PC-3 (cell line): ENCODE measurements at regions not wholly inside any gene's neighbourhood (a gene's known extent, or its start where the extent isn't known, plus 50 kb on each side); places are given as distances from the start of the nearest gene placed in this dataset.

Experiments
- ATAC-seq: fragments of 200-7000 bp; cut with Tn5 transposase; 2 replicates; pipeline ENCODE4 v1.9.1; 2020; ENCODE audit warnings: mild to moderate bottlenecking, moderate library complexity
- BruUV-seq: library from RNA; stranded (reverse); fragments of 400-500 nt; replicated peaks from 2 replicates; lab custom pipeline; 2021; lab: Mats Ljungman, UMichigan
- CTCF ChIA-PET: fragments of 300-600 bp; sonication (Branson Sonifier 250); formaldehyde crosslinking; loops from one replicate; lab custom pipeline; 2022; ENCODE audit warnings: antibody characterized with exemption; lab: Charles Lee
- POLR2A ChIA-PET: fragments of 300-600 bp; sonication (Branson Sonifier 250); formaldehyde crosslinking; loops from one replicate; lab custom pipeline; 2022; ENCODE audit warnings: antibody characterized with exemption; ENCODE audit not compliant: unreplicated experiment; lab: Charles Lee
- DNase-seq: peaks from one replicate; pipeline ENCODE4 v3.0.0-alpha.2; 2015
- H2AFZ ChIP-seq: fragments of 300-600 bp; sonication (generic); 2 replicates; pipeline ENCODE4 v1.6.0; 2016; ENCODE audit warnings: antibody characterized with exemption, low read length
- H3F3A ChIP-seq: fragments of 300-600 bp; sonication (generic); one replicate; pipeline ENCODE4 v1.6.0; 2017; ENCODE audit warnings: antibody characterized with exemption, low read length, control low read depth, mild to moderate bottlenecking; ENCODE audit not compliant: unreplicated experiment
- H3K27ac ChIP-seq: fragments of 300-600 bp; sonication (generic); 2 replicates; pipeline ENCODE4 v1.5.1; 2016; ENCODE audit warnings: mild to moderate bottlenecking, low read length
- H3K27me3 ChIP-seq: fragments of 300-600 bp; sonication (generic); 2 replicates; pipeline ENCODE4 v1.6.1; 2016; ENCODE audit warnings: low read length, mixed read lengths
- H3K36me3 ChIP-seq: fragments of 300-600 bp; sonication (generic); 2 replicates; pipeline ENCODE4 v1.6.1; 2016; ENCODE audit warnings: low read depth, mixed run types, low read length, mixed read lengths
- H3K4me1 ChIP-seq: fragments of 300-600 bp; sonication (generic); 2 replicates; pipeline ENCODE4 v1.5.1; 2016; ENCODE audit warnings: low read length; ENCODE audit not compliant: insufficient read depth
- H3K4me2 ChIP-seq: fragments of 300-600 bp; sonication (generic); 2 replicates; pipeline ENCODE4 v1.6.0; 2016; ENCODE audit warnings: low read length
- H3K4me3 ChIP-seq: fragments of 300-600 bp; sonication (generic); 2 replicates; pipeline ENCODE4 v1.5.1; 2016; ENCODE audit warnings: mild to moderate bottlenecking, low read length, mixed read lengths
- H3K79me2 ChIP-seq: fragments of 300-600 bp; sonication (generic); 2 replicates; pipeline ENCODE4 v1.6.1; 2017; ENCODE audit warnings: low read length, mixed read lengths
- H3K9ac ChIP-seq: fragments of 300-600 bp; sonication (generic); 2 replicates; pipeline ENCODE4 v1.6.0; 2016; ENCODE audit warnings: mild to moderate bottlenecking, low read length
- H3K9me2 ChIP-seq: fragments of 300-600 bp; sonication (generic); replicated peaks from 2 replicates; pipeline ENCODE4 v1.6.1; 2016; ENCODE audit warnings: mixed run types, low read length, mixed read lengths
- H3K9me3 ChIP-seq: fragments of 300-600 bp; sonication (generic); 2 replicates; pipeline ENCODE4 v1.6.1; 2016; ENCODE audit warnings: low read length, mixed read lengths
- H4K20me1 ChIP-seq: fragments of 300-600 bp; sonication (generic); 2 replicates; pipeline ENCODE4 v1.6.1; 2016; ENCODE audit warnings: low read length, mixed read lengths
- EZH2 ChIP-seq: fragments of 300-600 bp; sonication (generic); IDR thresholded peaks from one replicate; pipeline ENCODE4 v1.6.1; 2017; ENCODE audit warnings: antibody characterized with exemption, mild to moderate bottlenecking, low read length; ENCODE audit not compliant: unreplicated experiment
- EZH2phosphoT487 ChIP-seq: fragments of 300-600 bp; sonication (generic); IDR thresholded peaks from 2 replicates; pipeline ENCODE4 v1.6.1; 2018; ENCODE audit warnings: mild to moderate bottlenecking, antibody characterized with exemption, low read length, borderline replicate concordance
- intact Hi-C: fragments of 100-400 bp; cut with micrococcal nuclease; formaldehyde crosslinking; loops from 2 replicates; pipeline ENCODE4 v1.9.0; 2023
- TF ChIP-seq, protein P1 (sequence below): fragments of 300-600 bp; sonication (generic); conservative IDR thresholded peaks from 2 replicates; pipeline ENCODE4 v1.5.1; 2017; ENCODE audit warnings: antibody characterized with exemption, low read depth, mild to moderate bottlenecking, low read length

DNA sequence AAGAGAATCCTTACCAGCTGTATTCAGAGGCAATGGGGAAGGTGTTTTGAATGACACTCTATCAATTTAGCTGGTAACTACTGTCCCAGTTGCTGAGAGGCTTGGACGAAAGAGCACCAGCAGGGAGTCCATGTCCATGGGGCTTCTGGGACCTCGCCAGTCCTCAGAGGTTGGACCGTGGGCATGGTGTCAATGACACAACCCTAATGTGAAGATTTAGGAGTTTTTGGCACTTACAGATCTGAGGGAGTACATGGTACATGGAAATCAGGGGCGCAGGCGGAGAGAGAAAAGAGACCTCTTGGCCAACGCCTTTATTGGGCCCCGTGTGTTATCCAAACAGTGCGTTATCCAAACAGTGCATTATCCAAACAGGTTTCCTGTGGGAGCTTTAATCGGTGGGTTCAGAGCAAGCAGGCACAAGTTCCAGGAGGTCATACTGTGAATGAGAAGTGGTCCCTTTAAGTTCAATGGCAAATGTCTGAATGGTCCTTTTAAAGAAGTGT is 169.1 kb upstream of the B3GAT1 start:
- Histone ChIP-seq H3K79me2 (no peaks in the 10 kb centered on the region), H3K9me3 (no peaks in the 10 kb centered on the region), H2AFZ (no peak overlapping the region), H3K27me3 (peaks cover 25% of the 10 kb centered on the region), H3K9me2 (no peaks in the 10 kb centered on the region), H3F3A (no peaks in the 10 kb centered on the region), H3K4me2 (no peak overlapping the region), H3K4me3 (no peak overlapping the region), H4K20me1 (no peaks in the 10 kb centered on the region), H3K4me1 (no peaks in the 10 kb centered on the region), H3K36me3 (no peaks in the 10 kb centered on the region), H3K27ac (no peak overlapping the region), H3K9ac (no peak overlapping the region)
- CTCF ChIA-PET: no interaction called here
- ATAC-seq (no peak), DNase-seq (no peak)
- BruUV-seq: no TSS peak
- intact Hi-C loops: no loop called here
- TF ChIP-seq EZH2 (no peak), EZH2phosphoT487 (no peak)
- TF ChIP-seq, protein P1, sequence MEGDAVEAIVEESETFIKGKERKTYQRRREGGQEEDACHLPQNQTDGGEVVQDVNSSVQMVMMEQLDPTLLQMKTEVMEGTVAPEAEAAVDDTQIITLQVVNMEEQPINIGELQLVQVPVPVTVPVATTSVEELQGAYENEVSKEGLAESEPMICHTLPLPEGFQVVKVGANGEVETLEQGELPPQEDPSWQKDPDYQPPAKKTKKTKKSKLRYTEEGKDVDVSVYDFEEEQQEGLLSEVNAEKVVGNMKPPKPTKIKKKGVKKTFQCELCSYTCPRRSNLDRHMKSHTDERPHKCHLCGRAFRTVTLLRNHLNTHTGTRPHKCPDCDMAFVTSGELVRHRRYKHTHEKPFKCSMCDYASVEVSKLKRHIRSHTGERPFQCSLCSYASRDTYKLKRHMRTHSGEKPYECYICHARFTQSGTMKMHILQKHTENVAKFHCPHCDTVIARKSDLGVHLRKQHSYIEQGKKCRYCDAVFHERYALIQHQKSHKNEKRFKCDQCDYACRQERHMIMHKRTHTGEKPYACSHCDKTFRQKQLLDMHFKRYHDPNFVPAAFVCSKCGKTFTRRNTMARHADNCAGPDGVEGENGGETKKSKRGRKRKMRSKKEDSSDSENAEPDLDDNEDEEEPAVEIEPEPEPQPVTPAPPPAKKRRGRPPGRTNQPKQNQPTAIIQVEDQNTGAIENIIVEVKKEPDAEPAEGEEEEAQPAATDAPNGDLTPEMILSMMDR: no peak
- POLR2A ChIA-PET: no interaction called here

DNA sequence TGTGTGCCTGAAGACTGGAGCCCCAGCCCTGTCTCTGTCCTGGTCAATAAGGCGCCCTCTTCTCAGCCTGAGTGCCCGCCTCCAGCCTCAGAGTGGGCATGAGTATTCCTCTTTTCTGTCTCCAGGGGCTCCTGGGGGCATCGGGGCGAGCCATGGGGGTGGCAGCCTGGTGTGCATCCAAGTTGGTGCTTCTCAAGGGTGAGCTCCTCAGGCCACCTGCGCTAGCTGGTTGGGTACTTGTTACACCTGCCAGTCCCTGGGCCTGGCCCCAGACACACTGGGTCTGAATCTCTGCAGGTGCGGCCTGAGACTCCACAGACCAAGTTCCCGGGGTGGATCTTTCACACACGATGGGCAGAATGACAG is 168.6 kb upstream of the B3GAT1 start:
- H3K27me3 ChIP-seq: peaks cover 31% of the 10 kb centered on the region
- ATAC-seq (no peak), DNase-seq (no peak)
- H3K9me2 ChIP-seq: no peaks in the 10 kb centered on the region
- intact Hi-C loops: no loop called here
- TF ChIP-seq EZH2phosphoT487 (no peak), EZH2 (no peak)
- TF ChIP-seq, protein P1: no peak
- no peaks in the 10 kb centered on the region for H3K79me2 ChIP-seq
- no peak overlapping the region for H3K4me3 ChIP-seq
- no peak overlapping the region for H2AFZ ChIP-seq
- H3K36me3 ChIP-seq: no peaks in the 10 kb centered on the region
- no peaks in the 10 kb centered on the region for H3K9me3 ChIP-seq
- H3K4me1 ChIP-seq: no peaks in the 10 kb centered on the region
- H3K4me2 ChIP-seq: no peak overlapping the region
- H4K20me1 ChIP-seq: no peaks in the 10 kb centered on the region
- H3K27ac ChIP-seq: no peak overlapping the region
- POLR2A ChIA-PET: no interaction called here
- CTCF ChIA-PET: no interaction called here
- H3K9ac ChIP-seq: no peak overlapping the region
- H3F3A ChIP-seq: no peaks in the 10 kb centered on the region
- no TSS peak for BruUV-seq

DNA sequence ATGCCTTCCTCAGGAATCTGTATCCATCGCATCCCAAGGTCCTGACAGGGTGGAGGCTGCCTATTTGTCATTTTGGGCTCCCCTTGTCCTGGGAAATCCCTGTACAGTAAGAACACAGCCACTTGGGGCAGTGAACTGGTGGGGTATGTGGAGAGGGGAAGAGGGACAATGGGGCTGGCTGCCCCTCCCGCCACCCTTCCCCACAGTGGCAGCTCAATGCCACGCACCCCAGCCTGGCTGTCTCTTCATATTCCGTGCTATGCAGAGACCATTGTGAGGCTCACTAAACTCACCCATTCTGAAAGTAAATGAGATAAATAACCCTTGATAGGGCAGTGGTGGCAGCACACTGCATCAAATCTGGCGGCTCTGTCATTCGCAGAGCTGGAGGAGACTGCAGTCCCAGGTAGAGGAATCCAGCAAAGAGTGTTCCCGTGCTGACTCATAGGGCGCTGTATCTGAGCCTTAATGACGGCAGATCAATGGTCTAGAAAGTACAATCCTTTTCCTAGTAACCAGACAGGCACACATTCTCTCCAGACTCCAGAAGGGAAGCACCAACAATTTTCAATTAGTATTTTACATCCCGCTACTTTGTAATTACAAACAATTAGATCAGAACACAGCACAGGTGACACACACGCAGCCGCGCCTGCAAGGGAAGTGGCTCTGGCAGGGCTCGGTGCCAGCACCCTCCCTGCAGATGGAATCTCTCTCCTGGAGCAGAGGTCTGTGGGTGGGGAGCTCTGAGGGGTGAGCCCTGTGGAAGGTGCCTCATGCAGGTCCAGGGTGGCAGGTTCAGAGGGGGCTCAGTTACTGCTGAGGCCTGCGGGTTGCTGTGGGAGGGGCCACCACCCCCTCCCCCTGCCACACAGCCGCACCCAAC is 167.9 kb upstream of the B3GAT1 start:
- ATAC-seq (no peak), DNase-seq (no peak)
- Histone ChIP-seq H3K4me2 (no peak overlapping the region), H3K27ac (no peak overlapping the region), H3K9ac (no peak overlapping the region), H3K4me1 (no peaks in the 10 kb centered on the region), H3F3A (no peaks in the 10 kb centered on the region), H3K9me3 (no peaks in the 10 kb centered on the region), H3K9me2 (no peaks in the 10 kb centered on the region), H2AFZ (no peak overlapping the region), H4K20me1 (no peaks in the 10 kb centered on the region), H3K79me2 (no peaks in the 10 kb centered on the region), H3K27me3 (peaks cover 37% of the 10 kb centered on the region), H3K36me3 (no peaks in the 10 kb centered on the region), H3K4me3 (no peak overlapping the region)
- ChIA-PET POLR2A (no interaction called here), CTCF (no interaction called here)
- TF ChIP-seq EZH2phosphoT487 (no peak), EZH2 (no peak)
- TF ChIP-seq, protein P1: no peak
- no TSS peak for BruUV-seq
- intact Hi-C loops: no loop called here
